NCI-H446 (cell line): ENCODE measurements at regions not wholly inside any gene's neighbourhood (a gene's known extent, or its start where the extent isn't known, plus 50 kb on each side); places are given as distances from the start of the nearest gene placed in this dataset.
"Not testable (repeated sequence)": the region's sequence is repeated elsewhere in the genome, so short reads cannot be mapped to it uniquely, and the experiment has no call there.

Source experiments
- DNase-seq, 2 experiments: peaks; one replicate each; lab custom pipeline; 2025; lab: John Stamatoyannopoulos, UW

- no peak for DNase-seq
Observed at GRCh38 chr19:5290336-5291262, 50.0 kb downstream of the PTPRS start.

GRCh38 chr19:5289060-5289990 lies 51.3 kb downstream of the PTPRS start:
- DNase-seq = no peak

GRCh38 chr19:5288347-5288739 lies 52.3 kb downstream of the PTPRS start:
- DNase-seq = no peak

- DNase-seq = no peak
Observed at GRCh38 chr19:5287066-5287465, 53.5 kb downstream of the PTPRS start.

GRCh38 chr19:5286465-5287029 lies 54.1 kb downstream of the PTPRS start:
- no peak for DNase-seq

GRCh38 chr19:5285955-5286354 lies 54.7 kb downstream of the PTPRS start:
- no peak for DNase-seq

GRCh38 chr19:5285311-5285710 lies 55.3 kb downstream of the PTPRS start:
- no peak for DNase-seq

- no peak for DNase-seq
Observed at GRCh38 chr19:5282901-5283300, 57.7 kb downstream of the PTPRS start.

GRCh38 chr19:5281588-5281987 lies 59.0 kb downstream of the PTPRS start:
- DNase-seq = no peak

GRCh38 chr19:5275668-5276067 lies 64.9 kb downstream of the PTPRS start:
- DNase-seq = not testable (repeated sequence)

GRCh38 chr19:5273782-5274181 lies 66.8 kb downstream of the PTPRS start:
- no peak for DNase-seq

GRCh38 chr19:5271145-5271544 lies 69.5 kb downstream of the PTPRS start:
- no peak for DNase-seq

GRCh38 chr19:5269926-5270325 lies 70.7 kb downstream of the PTPRS start:
- no peak for DNase-seq

GRCh38 chr19:5269279-5269678 lies 71.3 kb downstream of the PTPRS start:
- no peak for DNase-seq

GRCh38 chr19:5268801-5269200 lies 71.8 kb downstream of the PTPRS start:
- no peak for DNase-seq

- no peak for DNase-seq
Observed at GRCh38 chr19:5265260-5265659, 75.4 kb downstream of the PTPRS start.

GRCh38 chr19:5264453-5264852 lies 76.2 kb downstream of the PTPRS start:
- DNase-seq = no peak

GRCh38 chr19:5263615-5264014 lies 77.0 kb downstream of the PTPRS start:
- DNase-seq = no peak

- DNase-seq = no peak
Observed at GRCh38 chr19:5262721-5263120, 77.9 kb downstream of the PTPRS start.

GRCh38 chr19:5261156-5261890 lies 79.3 kb downstream of the PTPRS start:
- no peak for DNase-seq

GRCh38 chr19:5260381-5260967 lies 80.1 kb downstream of the PTPRS start:
- DNase-seq = no peak
